Colonic mucosa (tissue), 4 donors: ENCODE measurements at regions not wholly inside any gene's neighbourhood (a gene's known extent, or its start where the extent isn't known, plus 50 kb on each side); places are given as distances from the start of the nearest gene placed in this dataset.

ENCODE experiments used
- DNase-seq: peaks from one replicate; pipeline ENCODE4 v3.0.0-alpha.2; 2020
- H3K27ac ChIP-seq: fragments of 200-600 bp; one replicate; pipeline ENCODE4 v1.8.0; 2021
- H3K27me3 ChIP-seq: fragments of 200-600 bp; one replicate; pipeline ENCODE4 v1.8.0; 2021
- H3K36me3 ChIP-seq: fragments of 200-600 bp; one replicate; pipeline ENCODE4 v1.8.0; 2021
- H3K4me1 ChIP-seq: fragments of 200-600 bp; one replicate; pipeline ENCODE4 v1.8.0; 2021; ENCODE audit warnings: mild to moderate bottlenecking
- H3K4me3 ChIP-seq: fragments of 200-600 bp; one replicate; pipeline ENCODE4 v1.8.0; 2021
- H3K9ac ChIP-seq, 2 donors: one replicate each; pipeline ENCODE4 v1.7.0; 2013; ENCODE audit warnings: control low read depth in 2 of 2, low read depth in 2 of 2, low read length in 2 of 2
- H3K9me3 ChIP-seq: fragments of 200-600 bp; one replicate; pipeline ENCODE4 v1.8.0; 2021
- CTCF ChIP-seq: fragments of 200-600 bp; IDR thresholded peaks from one replicate; pipeline ENCODE4 v1.8.0; 2022; ENCODE audit warnings: antibody characterized with exemption, mild to moderate bottlenecking
- intact Hi-C: fragments of 100-400 bp; cut with DNase I; formaldehyde crosslinking; loops from one replicate; pipeline ENCODE4 v1.14.1; 2022
- donor health status: healthy.
- donor health status: DM: no; HTN: no; CAD: no.
- donor health status: DM: no; HTN: no; CAD: no.

GRCh38 chr20:43255877-43256276, 66.2 kb upstream of the PTPRT start:
- Histone ChIP-seq H3K27ac (no peak overlapping the region), H3K36me3 (no peaks in the 10 kb centered on the region), H3K27me3 (no peaks in the 10 kb centered on the region), H3K9ac (no peak overlapping the region), H3K9me3 (no peaks in the 10 kb centered on the region), H3K4me3 (no peak overlapping the region), H3K4me1 (no peaks in the 10 kb centered on the region)
- TF ChIP-seq CTCF: no peak
- DNase-seq: no peak
- intact Hi-C loops: no loop called here

- no peaks in the 10 kb centered on the region for H3K9me3 ChIP-seq
- no peaks in the 10 kb centered on the region for H3K27me3 ChIP-seq
- TF ChIP-seq CTCF: no peak
- no peaks in the 10 kb centered on the region for H3K36me3 ChIP-seq
- no peak overlapping the region for H3K9ac ChIP-seq
- intact Hi-C loops: no loop called here
- H3K4me3 ChIP-seq: no peak overlapping the region
- no peak for DNase-seq
- H3K4me1 ChIP-seq: no peaks in the 10 kb centered on the region
- no peak overlapping the region for H3K27ac ChIP-seq
Observed at GRCh38 chr20:43252761-43253160, 63.1 kb upstream of the PTPRT start.

- intact Hi-C loops: no loop called here
- DNase-seq: no peak
- Histone ChIP-seq H3K9me3 (no peaks in the 10 kb centered on the region), H3K27me3 (no peaks in the 10 kb centered on the region), H3K36me3 (no peaks in the 10 kb centered on the region), H3K4me3 (no peak overlapping the region), H3K4me1 (no peaks in the 10 kb centered on the region), H3K27ac (no peak overlapping the region), H3K9ac (no peak overlapping the region)
- TF ChIP-seq CTCF: no peak
Observed at GRCh38 chr20:43248341-43248740, 58.6 kb upstream of the PTPRT start.

GRCh38 chr20:43247361-43247760, 57.7 kb upstream of the PTPRT start:
- Histone ChIP-seq H3K4me1 (no peaks in the 10 kb centered on the region), H3K4me3 (no peak overlapping the region), H3K27ac (no peak overlapping the region), H3K9ac (no peak overlapping the region), H3K9me3 (no peaks in the 10 kb centered on the region), H3K27me3 (no peaks in the 10 kb centered on the region), H3K36me3 (no peaks in the 10 kb centered on the region)
- intact Hi-C loops: no loop called here
- no peak for TF ChIP-seq CTCF
- DNase-seq: no peak

- Histone ChIP-seq H3K9ac (no peak overlapping the region), H3K4me1 (no peaks in the 10 kb centered on the region), H3K36me3 (no peaks in the 10 kb centered on the region), H3K27me3 (no peaks in the 10 kb centered on the region), H3K27ac (no peak overlapping the region), H3K9me3 (no peaks in the 10 kb centered on the region), H3K4me3 (no peak overlapping the region)
- intact Hi-C loops: no loop called here
- TF ChIP-seq CTCF: no peak
- DNase-seq: no peak
Observed at GRCh38 chr20:43244647-43245046, 54.9 kb upstream of the PTPRT start.
